Left cardiac atrium (tissue), 4 donors: ENCODE measurements at regions not wholly inside any gene's neighbourhood (a gene's known extent, or its start where the extent isn't known, plus 50 kb on each side); places are given as distances from the start of the nearest gene placed in this dataset.
A peak's percentile ranks its signal among the peaks of the same experiment; 100 is the strongest.

Experiments
- ATAC-seq, 2 donors: fragments of 200-7000 bp; cut with Tn5 transposase; one replicate each; pipeline ENCODE4 v1.9.1; 2020; ENCODE audit warnings: mild to moderate bottlenecking in 2 of 2, moderate library complexity in 2 of 2
- DNase-seq: peaks from one replicate; pipeline ENCODE4 v3.0.0-alpha.2; 2020
- intact Hi-C, 2 donors: fragments of 100-400 bp; cut with DNase I; formaldehyde crosslinking; loops; one replicate each; pipeline versions ENCODE4 v1.14.1 to v1.15.1; 2022 to 2023
- donor health status: DM: no; HTN: yes; CAD: no.
- donor health status: DM: no; HTN: yes; CAD: no; lungs with severe emphysema.
- donor health status: DM: yes; HTN: yes; CAD: no.
- donor health status: Dilated cardiomyopathy.

GRCh38 chr13:78430811-78431210, 172.5 kb downstream of the POU4F1 start:
- ATAC-seq (no peak), DNase-seq (no peak)
- intact Hi-C loops = no loop called here

GRCh38 chr13:78430166-78430791, 173.1 kb downstream of the POU4F1 start:
- DNase-seq = no peak
- ATAC-seq = no peak
- intact Hi-C loops = no loop called here

GRCh38 chr13:78428646-78429045, 174.7 kb downstream of the POU4F1 start:
- intact Hi-C loops = no loop called here
- DNase-seq = no peak
- ATAC-seq = no peak

GRCh38 chr13:78426183-78426582, 177.2 kb downstream of the POU4F1 start:
- ATAC-seq (no peak), DNase-seq (no peak)
- intact Hi-C loops = no loop called here

GRCh38 chr13:78420814-78421213, 182.5 kb downstream of the POU4F1 start:
- intact Hi-C loops = no loop called here

GRCh38 chr13:78413887-78414553, 189.3 kb downstream of the POU4F1 start:
- no peak for ATAC-seq
- intact Hi-C loops = no loop called here
- no peak for DNase-seq

More at GRCh38 chr13:78420814-78421213, 182.5 kb downstream of the POU4F1 start:
- ATAC-seq = peak; percentile 61
- peak; percentile 23 for DNase-seq

GRCh38 chr13:78410847-78411246, 192.5 kb downstream of the POU4F1 start:
- intact Hi-C loops = no loop called here
- no peak for DNase-seq
- no peak for ATAC-seq

GRCh38 chr13:78410164-78410563, 193.2 kb downstream of the POU4F1 start:
- ATAC-seq (no peak), DNase-seq (no peak)
- intact Hi-C loops = no loop called here

GRCh38 chr13:78409172-78409571, 194.2 kb downstream of the POU4F1 start:
- intact Hi-C loops = no loop called here
- ATAC-seq (no peak), DNase-seq (no peak)

- intact Hi-C loops = no loop called here
- ATAC-seq = no peak
- no peak for DNase-seq
Observed at GRCh38 chr13:78404846-78405360, 198.4 kb downstream of the POU4F1 start.

- ATAC-seq = no peak
- intact Hi-C loops = no loop called here
- no peak for DNase-seq
Observed at GRCh38 chr13:78402708-78403400, 200.5 kb downstream of the POU4F1 start.

- intact Hi-C loops = no loop called here
- DNase-seq (no peak), ATAC-seq (no peak)
Observed at GRCh38 chr13:78401873-78402707, 201.3 kb downstream of the POU4F1 start.

GRCh38 chr13:78398743-78399410, 204.5 kb downstream of the POU4F1 start:
- DNase-seq = no peak
- intact Hi-C loops = no loop called here
- ATAC-seq = no peak

GRCh38 chr13:78393286-78394142, 209.8 kb downstream of the POU4F1 start:
- DNase-seq = no peak
- no peak for ATAC-seq
- intact Hi-C loops = no loop called here

- DNase-seq (no peak), ATAC-seq (no peak)
- intact Hi-C loops = no loop called here
Observed at GRCh38 chr13:78383899-78384298, 219.5 kb downstream of the POU4F1 start.

- ATAC-seq = no peak
- intact Hi-C loops = no loop called here
- DNase-seq = no peak
Observed at GRCh38 chr13:78383071-78383484, 220.3 kb downstream of the POU4F1 start.

- intact Hi-C loops = no loop called here
- peak; percentile 41 to 69 for ATAC-seq
- DNase-seq = no peak
Observed at GRCh38 chr13:78382491-78382890, 220.9 kb downstream of the POU4F1 start.

GRCh38 chr13:78376822-78377221, 226.5 kb downstream of the POU4F1 start:
- intact Hi-C loops = no loop called here
- ATAC-seq = no peak

More at GRCh38 chr13:78376822-78377221, 226.5 kb downstream of the POU4F1 start:
- no peak for DNase-seq
